Spinal cord (tissue), 9 donors: ENCODE measurements at regions not wholly inside any gene's neighbourhood (a gene's known extent, or its start where the extent isn't known, plus 50 kb on each side); places are given as distances from the start of the nearest gene placed in this dataset.
"Not testable (repeated sequence)": the region's sequence is repeated elsewhere in the genome, so short reads cannot be mapped to it uniquely, and the experiment has no call there.

Source experiments
- DNase-seq, 6 donors: peaks; one replicate each; pipeline versions ENCODE4 v3.0.0 to v3.0.0-alpha.2; 2013 to 2015; ENCODE audit warnings: low spot score in 6 of 6, low read depth in 4 of 6
- H3K27ac ChIP-seq: one replicate; pipeline ENCODE4 v1.5.1; 2013; ENCODE audit warnings: low read depth, low read length, control low read depth
- H3K27me3 ChIP-seq: one replicate; pipeline ENCODE4 v1.6.1; 2013; ENCODE audit warnings: low read length; ENCODE audit not compliant: control insufficient read depth, insufficient read depth
- H3K36me3 ChIP-seq: one replicate; pipeline ENCODE4 v1.6.1; 2013; ENCODE audit warnings: low read length; ENCODE audit not compliant: control insufficient read depth, insufficient read depth
- H3K4me1 ChIP-seq: one replicate; pipeline ENCODE4 v1.6.1; 2013; ENCODE audit warnings: low read length; ENCODE audit not compliant: control insufficient read depth, insufficient read depth
- H3K4me3 ChIP-seq: one replicate; pipeline ENCODE4 v1.5.1; 2013; ENCODE audit warnings: low read depth, low read length, control low read depth
- H3K9me3 ChIP-seq: one replicate; pipeline ENCODE4 v1.6.1; 2013; ENCODE audit warnings: low read length; ENCODE audit not compliant: control insufficient read depth, insufficient read depth
- WGBS: methylation state at CpG from one replicate; pipeline ENCODE4 v1.1.5; 2013; ENCODE audit warnings: missing lambda C conversion rate; ENCODE audit not compliant: insufficient coverage; 5-methylcytosine and 5-hydroxymethylcytosine counted together
- donor health status: healthy.

- no peaks in the 10 kb centered on the region for H3K36me3 ChIP-seq
- no peak overlapping the region for H3K4me3 ChIP-seq
- H3K27me3 ChIP-seq: no peaks in the 10 kb centered on the region
- no peaks in the 10 kb centered on the region for H3K4me1 ChIP-seq
- H3K9me3 ChIP-seq: no peaks in the 10 kb centered on the region
- DNase-seq: peak in 2 of 6 donors; percentile 11 to 29
- H3K27ac ChIP-seq: no peak overlapping the region
These were observed 504.1 kb downstream of the RPL10L start for GRCh38 chr14:46147452-46147851.

GRCh38 chr14:46147024-46147423, 504.6 kb downstream of the RPL10L start:
- Histone ChIP-seq H3K27ac (no peak overlapping the region), H3K27me3 (no peaks in the 10 kb centered on the region), H3K4me3 (no peak overlapping the region), H3K4me1 (no peaks in the 10 kb centered on the region), H3K9me3 (no peaks in the 10 kb centered on the region), H3K36me3 (no peaks in the 10 kb centered on the region)
- WGBS: no CpG with 5 or more reads among the region's 1 CpG
- DNase-seq: peak in 1 of 6 donors; percentile 38

- Histone ChIP-seq H3K4me3 (no peak overlapping the region), H3K27me3 (no peaks in the 10 kb centered on the region), H3K27ac (no peak overlapping the region), H3K4me1 (no peaks in the 10 kb centered on the region), H3K36me3 (no peaks in the 10 kb centered on the region), H3K9me3 (no peaks in the 10 kb centered on the region)
- WGBS: 57% methylated on average over 1 of the region's 2 CpGs
- DNase-seq: no peak
These were observed 511.1 kb downstream of the RPL10L start for GRCh38 chr14:46140445-46140844.

DNA sequence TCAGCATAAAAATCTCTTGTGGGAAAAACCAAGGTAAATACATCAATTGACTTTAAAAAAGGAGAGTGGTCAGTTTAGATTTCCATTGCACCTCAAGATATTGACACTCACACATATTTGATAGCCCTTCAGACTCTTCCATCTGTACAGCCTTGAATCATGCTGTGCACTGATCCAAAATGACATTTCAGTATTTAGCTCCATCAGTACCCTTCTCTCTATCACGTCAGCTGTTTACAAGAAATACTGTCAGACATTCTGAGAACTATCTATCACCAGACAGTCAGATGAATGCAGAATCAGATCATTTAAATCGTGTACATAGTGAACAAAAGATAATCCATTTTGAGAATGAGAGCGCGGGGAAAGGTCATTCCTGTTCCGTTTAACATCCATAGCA, 511.9 kb downstream of the RPL10L start:
- no peaks in the 10 kb centered on the region for H3K27me3 ChIP-seq
- 67% methylated on average over 1 of the region's 5 CpGs for WGBS
- H3K4me1 ChIP-seq: no peaks in the 10 kb centered on the region
- no peaks in the 10 kb centered on the region for H3K9me3 ChIP-seq
- no peaks in the 10 kb centered on the region for H3K36me3 ChIP-seq
- no peak overlapping the region for H3K27ac ChIP-seq
- DNase-seq: peak in 1 of 6 donors; percentile 5
- H3K4me3 ChIP-seq: no peak overlapping the region

DNA sequence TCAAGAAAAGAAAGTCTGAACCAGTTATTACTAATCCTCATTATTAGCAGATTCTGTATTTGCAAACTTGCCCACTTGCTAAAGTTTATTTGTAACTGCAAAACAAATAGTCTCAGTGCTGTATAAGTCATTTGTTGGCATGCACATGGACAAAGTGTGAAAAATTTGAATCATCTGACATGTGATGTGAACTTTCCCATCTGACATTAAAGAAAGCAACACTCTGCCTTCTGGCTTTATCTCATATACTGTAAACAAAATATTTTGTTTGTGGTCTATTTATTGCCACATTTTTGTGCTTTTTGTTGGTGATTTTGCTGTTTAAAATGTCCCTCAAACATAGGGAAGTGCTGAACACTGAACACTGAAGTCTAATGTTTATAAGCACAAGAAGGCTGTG, 513.8 kb downstream of the RPL10L start:
- Histone ChIP-seq H3K27me3 (no peaks in the 10 kb centered on the region), H3K4me3 (no peak overlapping the region), H3K36me3 (no peaks in the 10 kb centered on the region), H3K4me1 (no peaks in the 10 kb centered on the region), H3K27ac (no peak overlapping the region), H3K9me3 (no peaks in the 10 kb centered on the region)
- DNase-seq: peak in 1 of 6 donors; percentile 8

GRCh38 chr14:46136456-46136855, 515.1 kb downstream of the RPL10L start:
- 45% methylated on average over 1 of the region's 1 CpG for WGBS
- no peaks in the 10 kb centered on the region for H3K4me1 ChIP-seq
- DNase-seq: peak in 1 of 6 donors; percentile 33
- H3K36me3 ChIP-seq: no peaks in the 10 kb centered on the region
- no peak overlapping the region for H3K27ac ChIP-seq
- no peaks in the 10 kb centered on the region for H3K9me3 ChIP-seq
- H3K4me3 ChIP-seq: no peak overlapping the region
- no peaks in the 10 kb centered on the region for H3K27me3 ChIP-seq

DNA sequence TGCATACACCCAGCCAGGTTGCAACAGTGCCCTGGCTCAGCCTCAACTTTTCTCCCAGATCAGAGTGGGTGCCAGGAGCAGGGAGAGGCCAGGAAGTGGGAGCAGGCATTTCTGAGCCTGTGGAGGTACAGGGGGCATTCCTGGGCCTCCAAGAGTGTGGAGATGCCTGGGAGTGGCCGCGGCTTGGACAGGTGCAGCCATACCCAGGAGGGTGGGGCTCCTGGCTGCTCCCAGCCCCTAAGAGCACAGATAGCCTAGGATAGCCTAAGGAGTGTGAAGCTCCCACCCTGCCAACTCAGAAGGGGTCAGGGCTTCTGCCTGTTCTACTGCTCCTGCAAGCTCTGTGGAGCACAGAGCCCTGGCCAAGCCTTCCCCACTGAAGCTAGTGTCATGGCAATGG, 543.4 kb downstream of the RPL10L start:
- Histone ChIP-seq H3K27ac (no peak overlapping the region), H3K9me3 (peaks cover 11% of the 10 kb centered on the region), H3K4me3 (no peak overlapping the region), H3K36me3 (no peaks in the 10 kb centered on the region), H3K4me1 (no peaks in the 10 kb centered on the region), H3K27me3 (no peaks in the 10 kb centered on the region)
- no peak for DNase-seq
- 97% methylated on average over 2 of the region's 2 CpGs for WGBS

GRCh38 chr14:46100901-46101300, 550.7 kb downstream of the RPL10L start:
- WGBS: 94% methylated on average over 3 of the region's 8 CpGs
- not testable (repeated sequence) for H3K27me3 ChIP-seq, H3K27ac ChIP-seq, H3K36me3 ChIP-seq, H3K9me3 ChIP-seq, H3K4me1 ChIP-seq, H3K4me3 ChIP-seq, DNase-seq

GRCh38 chr14:46091819-46092218, 559.8 kb downstream of the RPL10L start:
- no CpG with 5 or more reads among the region's 3 CpGs for WGBS

GRCh38 chr14:46087604-46088003, 564.0 kb downstream of the RPL10L start:
- Histone ChIP-seq H3K27me3 (no peaks in the 10 kb centered on the region), H3K27ac (no peak overlapping the region), H3K4me1 (no peaks in the 10 kb centered on the region), H3K9me3 (no peaks in the 10 kb centered on the region), H3K36me3 (no peaks in the 10 kb centered on the region), H3K4me3 (no peak overlapping the region)
- WGBS: no CpG with 5 or more reads among the region's 2 CpGs
- no peak for DNase-seq

More at GRCh38 chr14:46091819-46092218, 559.8 kb downstream of the RPL10L start:
- Histone ChIP-seq H3K4me3 (no peak overlapping the region), H3K4me1 (no peaks in the 10 kb centered on the region), H3K27me3 (no peaks in the 10 kb centered on the region), H3K27ac (no peak overlapping the region), H3K36me3 (no peaks in the 10 kb centered on the region), H3K9me3 (no peaks in the 10 kb centered on the region)
- peak in 2 of 6 donors; percentile 24 to 31 for DNase-seq
